Activated CD4-positive, alpha-beta T cell treated with anti-CD3 and anti-CD28 coated beads, Interleukin-2, amount 10 ng/mL, durations not matched to agents 7 days and 5 days (primary cell): ENCODE measurements at regions not wholly inside any gene's neighbourhood (a gene's known extent, or its start where the extent isn't known, plus 50 kb on each side); places are given as distances from the start of the nearest gene placed in this dataset.
"Not testable (repeated sequence)": the region's sequence is repeated elsewhere in the genome, so short reads cannot be mapped to it uniquely, and the experiment has no call there.

Experiments used
- CTCF ChIA-PET: fragments of 350-600 bp; sonication (Branson Sonifier 250); formaldehyde crosslinking; loops from one replicate; lab custom pipeline; 2021; ENCODE audit warnings: antibody characterized with exemption; lab: Charles Lee
- POLR2A ChIA-PET: fragments of 350-600 bp; sonication (Branson Sonifier 250); formaldehyde crosslinking; loops from one replicate; lab custom pipeline; 2021; ENCODE audit warnings: antibody characterized with exemption; lab: Charles Lee
- DNase-seq: peaks from one replicate; pipeline ENCODE4 v3.0.0-alpha.2; 2020
- H3K27ac Mint-ChIP-seq: one replicate; pipeline ENCODE4 v1.8.0; 2021; ENCODE audit warnings: mild to moderate bottlenecking, moderate library complexity, mixed read lengths
- H3K27me3 Mint-ChIP-seq: one replicate; pipeline ENCODE4 v1.8.0; 2021; ENCODE audit warnings: mixed read lengths
- H3K36me3 Mint-ChIP-seq: one replicate; pipeline ENCODE4 v1.8.0; 2021; ENCODE audit warnings: low read depth, mixed read lengths
- H3K4me1 Mint-ChIP-seq: one replicate; pipeline ENCODE4 v1.8.0; 2021; ENCODE audit warnings: mixed read lengths
- H3K4me3 Mint-ChIP-seq: one replicate; pipeline ENCODE4 v1.8.0; 2021; ENCODE audit warnings: mild to moderate bottlenecking, moderate library complexity, mixed read lengths
- H3K9me3 Mint-ChIP-seq: one replicate; pipeline ENCODE4 v1.8.0; 2021; ENCODE audit warnings: mixed read lengths

GRCh38 chr18:10124071-10124470, 210.3 kb downstream of the VAPA start:
- Mint-ChIP-seq H3K4me1 (peaks cover 3% of the 10 kb centered on the region), H3K27ac (no peak overlapping the region), H3K36me3 (no peaks in the 10 kb centered on the region), H3K4me3 (no peak overlapping the region), H3K27me3 (peaks cover 8% of the 10 kb centered on the region), H3K9me3 (no peaks in the 10 kb centered on the region)
- ChIA-PET CTCF (no interaction called here), POLR2A (no interaction called here)
- DNase-seq = no peak

- ChIA-PET POLR2A (no interaction called here), CTCF (no interaction called here)
- H3K27ac Mint-ChIP-seq = no peak overlapping the region
- no peak overlapping the region for H3K4me3 Mint-ChIP-seq
- peaks cover 8% of the 10 kb centered on the region for H3K27me3 Mint-ChIP-seq
- H3K36me3 Mint-ChIP-seq = no peaks in the 10 kb centered on the region
- DNase-seq = no peak
- H3K4me1 Mint-ChIP-seq = peaks cover 3% of the 10 kb centered on the region
- no peaks in the 10 kb centered on the region for H3K9me3 Mint-ChIP-seq
Measured at GRCh38 chr18:10124557-10124956, 210.7 kb downstream of the VAPA start.

- Mint-ChIP-seq H3K4me1 (peaks cover 3% of the 10 kb centered on the region), H3K27me3 (peaks cover 8% of the 10 kb centered on the region), H3K27ac (no peak overlapping the region), H3K36me3 (no peaks in the 10 kb centered on the region), H3K4me3 (no peak overlapping the region), H3K9me3 (no peaks in the 10 kb centered on the region)
- POLR2A ChIA-PET = no interaction called here
- DNase-seq = no peak
- CTCF ChIA-PET = no interaction called here
Measured at GRCh38 chr18:10124967-10125366, 211.2 kb downstream of the VAPA start.

- no peaks in the 10 kb centered on the region for H3K36me3 Mint-ChIP-seq
- peaks cover 29% of the 10 kb centered on the region for H3K27me3 Mint-ChIP-seq
- ChIA-PET CTCF (no interaction called here), POLR2A (no interaction called here)
- no peak overlapping the region for H3K27ac Mint-ChIP-seq
- no peak overlapping the region for H3K4me3 Mint-ChIP-seq
- no peak for DNase-seq
- H3K4me1 Mint-ChIP-seq = peaks cover under 1% of the 10 kb centered on the region
- no peaks in the 10 kb centered on the region for H3K9me3 Mint-ChIP-seq
Measured at GRCh38 chr18:10127729-10128128, 213.9 kb downstream of the VAPA start.

GRCh38 chr18:10128921-10129501, 215.2 kb downstream of the VAPA start:
- H3K27me3 Mint-ChIP-seq = peaks cover 34% of the 10 kb centered on the region
- no peak overlapping the region for H3K27ac Mint-ChIP-seq
- CTCF ChIA-PET = no interaction called here
- no peaks in the 10 kb centered on the region for H3K36me3 Mint-ChIP-seq
- H3K4me1 Mint-ChIP-seq = no peaks in the 10 kb centered on the region
- H3K9me3 Mint-ChIP-seq = no peaks in the 10 kb centered on the region
- POLR2A ChIA-PET = no interaction called here
- no peak for DNase-seq
- H3K4me3 Mint-ChIP-seq = no peak overlapping the region

GRCh38 chr18:10130606-10131005, 216.8 kb downstream of the VAPA start:
- DNase-seq = no peak
- POLR2A ChIA-PET = no interaction called here
- H3K27me3 Mint-ChIP-seq = peaks cover 34% of the 10 kb centered on the region
- no peaks in the 10 kb centered on the region for H3K36me3 Mint-ChIP-seq
- no peaks in the 10 kb centered on the region for H3K4me1 Mint-ChIP-seq
- H3K27ac Mint-ChIP-seq = no peak overlapping the region
- H3K4me3 Mint-ChIP-seq = no peak overlapping the region
- CTCF ChIA-PET = interaction anchor here (0.6 kb wide), 1 partner anchor 296 kb away, joined by 3 read pairs; no protein-coding TSS in a partner anchor
- no peaks in the 10 kb centered on the region for H3K9me3 Mint-ChIP-seq

- peaks cover 34% of the 10 kb centered on the region for H3K27me3 Mint-ChIP-seq
- H3K4me1 Mint-ChIP-seq = no peaks in the 10 kb centered on the region
- H3K36me3 Mint-ChIP-seq = no peaks in the 10 kb centered on the region
- POLR2A ChIA-PET = no interaction called here
- no peak overlapping the region for H3K27ac Mint-ChIP-seq
- H3K4me3 Mint-ChIP-seq = no peak overlapping the region
- CTCF ChIA-PET = interaction anchor here (0.6 kb wide), 1 partner anchor 297 kb away, joined by 3 read pairs; no protein-coding TSS in a partner anchor
- H3K9me3 Mint-ChIP-seq = no peaks in the 10 kb centered on the region
- DNase-seq = no peak
Measured at GRCh38 chr18:10131081-10131459, 217.3 kb downstream of the VAPA start.

- no peaks in the 10 kb centered on the region for H3K36me3 Mint-ChIP-seq
- H3K27ac Mint-ChIP-seq = no peak overlapping the region
- CTCF ChIA-PET = no interaction called here
- no peaks in the 10 kb centered on the region for H3K4me1 Mint-ChIP-seq
- POLR2A ChIA-PET = no interaction called here
- H3K27me3 Mint-ChIP-seq = peaks cover 34% of the 10 kb centered on the region
- DNase-seq = no peak
- no peak overlapping the region for H3K4me3 Mint-ChIP-seq
- no peaks in the 10 kb centered on the region for H3K9me3 Mint-ChIP-seq
Measured at GRCh38 chr18:10131460-10132395, 217.9 kb downstream of the VAPA start.

- H3K27me3 Mint-ChIP-seq = peaks cover 31% of the 10 kb centered on the region
- no peak overlapping the region for H3K4me3 Mint-ChIP-seq
- no peaks in the 10 kb centered on the region for H3K9me3 Mint-ChIP-seq
- H3K36me3 Mint-ChIP-seq = no peaks in the 10 kb centered on the region
- POLR2A ChIA-PET = no interaction called here
- no peaks in the 10 kb centered on the region for H3K4me1 Mint-ChIP-seq
- CTCF ChIA-PET = no interaction called here
- no peak overlapping the region for H3K27ac Mint-ChIP-seq
- no peak for DNase-seq
Measured at GRCh38 chr18:10133516-10133915, 219.7 kb downstream of the VAPA start.

- H3K4me1 Mint-ChIP-seq = no peaks in the 10 kb centered on the region
- CTCF ChIA-PET = no interaction called here
- H3K27ac Mint-ChIP-seq = no peak overlapping the region
- DNase-seq = no peak
- H3K9me3 Mint-ChIP-seq = no peaks in the 10 kb centered on the region
- H3K27me3 Mint-ChIP-seq = peaks cover 31% of the 10 kb centered on the region
- H3K36me3 Mint-ChIP-seq = no peaks in the 10 kb centered on the region
- H3K4me3 Mint-ChIP-seq = no peak overlapping the region
- POLR2A ChIA-PET = no interaction called here
Measured at GRCh38 chr18:10134204-10134603, 220.4 kb downstream of the VAPA start.

- CTCF ChIA-PET, H3K27ac Mint-ChIP-seq, DNase-seq, H3K36me3 Mint-ChIP-seq, H3K4me3 Mint-ChIP-seq, H3K9me3 Mint-ChIP-seq, H3K4me1 Mint-ChIP-seq, POLR2A ChIA-PET: not testable (repeated sequence)
- peaks cover 31% of the 10 kb centered on the region for H3K27me3 Mint-ChIP-seq
Measured at GRCh38 chr18:10134749-10135148, 220.9 kb downstream of the VAPA start.

GRCh38 chr18:10135302-10135926, 221.6 kb downstream of the VAPA start:
- Mint-ChIP-seq H3K27me3 (peaks cover 28% of the 10 kb centered on the region), H3K4me1 (peaks cover 7% of the 10 kb centered on the region), H3K36me3 (no peaks in the 10 kb centered on the region), H3K4me3 (no peak overlapping the region), H3K9me3 (no peaks in the 10 kb centered on the region), H3K27ac (no peak overlapping the region)
- ChIA-PET CTCF (no interaction called here), POLR2A (no interaction called here)
- no peak for DNase-seq

GRCh38 chr18:10138719-10139118, 224.9 kb downstream of the VAPA start:
- DNase-seq = no peak
- ChIA-PET CTCF (no interaction called here), POLR2A (no interaction called here)
- no peaks in the 10 kb centered on the region for H3K36me3 Mint-ChIP-seq
- no peaks in the 10 kb centered on the region for H3K9me3 Mint-ChIP-seq
- H3K4me3 Mint-ChIP-seq = no peak overlapping the region
- no peak overlapping the region for H3K27ac Mint-ChIP-seq
- H3K27me3 Mint-ChIP-seq = peaks cover 2% of the 10 kb centered on the region
- H3K4me1 Mint-ChIP-seq = peaks cover 12% of the 10 kb centered on the region
